ENCODE measurements at regions not wholly inside any gene's neighbourhood (a gene's known extent, or its start where the extent isn't known, plus 50 kb on each side); places are given as distances from the start of the nearest gene placed in this dataset.

DNA sequence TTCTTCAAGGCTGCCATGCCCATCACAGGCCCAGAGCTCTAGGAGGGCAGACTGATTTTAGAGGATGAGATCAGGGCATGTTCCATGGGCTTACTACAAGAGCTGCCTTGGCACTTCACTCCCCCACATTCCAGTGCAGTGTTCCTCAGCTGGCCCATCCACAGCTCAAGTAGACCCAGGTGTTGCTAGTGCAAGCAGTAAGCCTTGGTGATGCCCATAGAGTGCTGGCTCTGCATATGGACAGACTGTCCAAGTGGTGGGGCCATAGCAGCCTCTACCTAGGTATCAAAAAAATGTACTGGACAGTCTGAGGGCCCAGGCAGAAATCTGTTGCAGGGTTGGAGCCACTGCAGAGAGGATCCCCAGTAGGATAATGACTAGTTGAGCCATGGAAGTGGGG lies 366.6 kb downstream of the FGF10 start:
- H4K20me1 ChIP-seq (ENCODE audit: low read depth, low read length) = no peaks in the 10 kb centered on the region; the same call in 1 of the 2 replicates
- TF ChIP-seq, protein P1, sequence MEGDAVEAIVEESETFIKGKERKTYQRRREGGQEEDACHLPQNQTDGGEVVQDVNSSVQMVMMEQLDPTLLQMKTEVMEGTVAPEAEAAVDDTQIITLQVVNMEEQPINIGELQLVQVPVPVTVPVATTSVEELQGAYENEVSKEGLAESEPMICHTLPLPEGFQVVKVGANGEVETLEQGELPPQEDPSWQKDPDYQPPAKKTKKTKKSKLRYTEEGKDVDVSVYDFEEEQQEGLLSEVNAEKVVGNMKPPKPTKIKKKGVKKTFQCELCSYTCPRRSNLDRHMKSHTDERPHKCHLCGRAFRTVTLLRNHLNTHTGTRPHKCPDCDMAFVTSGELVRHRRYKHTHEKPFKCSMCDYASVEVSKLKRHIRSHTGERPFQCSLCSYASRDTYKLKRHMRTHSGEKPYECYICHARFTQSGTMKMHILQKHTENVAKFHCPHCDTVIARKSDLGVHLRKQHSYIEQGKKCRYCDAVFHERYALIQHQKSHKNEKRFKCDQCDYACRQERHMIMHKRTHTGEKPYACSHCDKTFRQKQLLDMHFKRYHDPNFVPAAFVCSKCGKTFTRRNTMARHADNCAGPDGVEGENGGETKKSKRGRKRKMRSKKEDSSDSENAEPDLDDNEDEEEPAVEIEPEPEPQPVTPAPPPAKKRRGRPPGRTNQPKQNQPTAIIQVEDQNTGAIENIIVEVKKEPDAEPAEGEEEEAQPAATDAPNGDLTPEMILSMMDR (IDR thresholded peaks at IDR 0.05; ENCODE audit: insufficient read depth, low read length, poor library complexity, severe bottlenecking) = no peak
- H3K4me2 ChIP-seq (ENCODE audit: low read depth, low read length, poor library complexity, severe bottlenecking) = no peak overlapping the region
- H3K9me2 ChIP-seq (replicated peaks; ENCODE audit: insufficient read depth, low read length) = no peaks in the 10 kb centered on the region
- no peak overlapping the region for H3K27ac ChIP-seq (ENCODE audit: low read depth, low read length)
- no peak overlapping the region for H3K4me3 ChIP-seq (ENCODE audit: insufficient read depth, low read length, poor library complexity, severe bottlenecking)
- no peaks in the 10 kb centered on the region for H3K79me2 ChIP-seq (ENCODE audit: insufficient read depth, low read length)
- H3K27me3 ChIP-seq (ENCODE audit: low read length) = no peaks in the 10 kb centered on the region
- H3F3A ChIP-seq (ENCODE audit: insufficient read depth) = no peaks in the 10 kb centered on the region
- H3K9ac ChIP-seq (ENCODE audit: low read length) = no peak overlapping the region
- H2AFZ ChIP-seq (ENCODE audit: low read depth, low read length, severe bottlenecking) = no peak overlapping the region
- no peaks in the 10 kb centered on the region for H3K9me3 ChIP-seq (ENCODE audit: insufficient read depth, low read length)
- H3K36me3 ChIP-seq (ENCODE audit: low read length) = no peaks in the 10 kb centered on the region

DNA sequence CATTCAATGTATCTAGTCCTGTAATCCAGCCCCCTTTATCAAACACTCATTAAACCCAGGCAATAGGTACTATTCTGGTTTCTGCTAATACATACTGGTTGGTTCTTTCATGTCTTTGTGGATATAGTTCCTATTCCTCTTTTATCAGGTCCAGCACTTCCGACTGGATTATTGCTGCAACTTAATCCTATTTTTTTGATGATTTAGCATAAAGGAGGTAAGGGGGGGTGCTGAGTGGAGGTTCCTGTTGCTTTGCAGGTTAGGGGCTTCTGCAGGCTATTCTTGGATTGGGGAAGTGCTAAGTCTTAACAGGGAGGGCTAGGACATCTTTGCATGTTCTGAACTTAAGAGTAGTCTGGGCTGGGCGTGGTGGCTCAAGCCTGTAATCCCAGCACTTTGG lies 377.7 kb downstream of the FGF10 start:
- TF ChIP-seq, protein P1 (IDR thresholded peaks at IDR 0.05; ENCODE audit: insufficient read depth, low read length, poor library complexity, severe bottlenecking) = no peak
- TF ChIP-seq EZH2phosphoT487 (conservative IDR thresholded peaks at IDR 0.05; ENCODE audit: low read length) = no peak
- Histone ChIP-seq H3K9me3 (ENCODE audit: insufficient read depth, low read length) (no peaks in the 10 kb centered on the region), H4K20me1 (ENCODE audit: low read depth, low read length) (no peaks in the 10 kb centered on the region), H3K4me2 (ENCODE audit: low read depth, low read length, poor library complexity, severe bottlenecking) (no peak overlapping the region), H3K4me3 (ENCODE audit: insufficient read depth, low read length, poor library complexity, severe bottlenecking) (no peak overlapping the region), H3K36me3 (ENCODE audit: low read length) (no peaks in the 10 kb centered on the region), H3K9ac (ENCODE audit: low read length) (no peak overlapping the region), H3F3A (ENCODE audit: insufficient read depth) (no peaks in the 10 kb centered on the region), H3K9me2 (replicated peaks; ENCODE audit: insufficient read depth, low read length) (no peaks in the 10 kb centered on the region), H3K27ac (ENCODE audit: low read depth, low read length) (no peak overlapping the region), H2AFZ (ENCODE audit: low read depth, low read length, severe bottlenecking) (no peak overlapping the region), H3K79me2 (ENCODE audit: insufficient read depth, low read length) (no peaks in the 10 kb centered on the region), H3K27me3 (ENCODE audit: low read length) (no peaks in the 10 kb centered on the region)

DNA sequence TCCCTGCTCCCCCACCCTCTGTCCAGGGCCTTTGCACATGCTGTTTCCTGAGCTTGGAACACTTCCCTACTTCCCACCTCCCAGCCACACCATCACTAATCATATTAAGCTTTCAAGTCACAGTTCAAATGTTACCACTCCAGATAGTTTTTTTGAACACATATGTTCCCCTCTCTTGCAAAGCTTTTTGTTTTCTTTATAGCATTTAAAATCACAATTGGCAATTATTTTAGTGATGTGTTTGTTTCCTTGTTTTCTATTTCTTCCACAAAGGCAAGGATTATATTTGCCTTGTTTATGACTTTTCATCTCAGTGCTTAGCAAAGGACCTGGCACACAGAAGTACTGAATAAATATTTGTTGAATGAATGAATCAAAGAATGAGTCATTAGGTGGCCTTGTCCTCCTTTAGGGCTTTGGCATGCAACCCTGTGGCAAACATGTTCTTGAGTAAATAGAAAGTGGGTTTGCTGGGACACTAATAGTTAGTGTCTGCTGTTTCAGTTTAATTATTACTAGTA lies 386.8 kb downstream of the FGF10 start:
- Histone ChIP-seq H2AFZ (ENCODE audit: low read depth, low read length, severe bottlenecking) (no peak overlapping the region), H3K27me3 (ENCODE audit: low read length) (no peaks in the 10 kb centered on the region), H3K36me3 (ENCODE audit: low read length) (no peaks in the 10 kb centered on the region), H3K9ac (ENCODE audit: low read length) (no peak overlapping the region), H3K9me3 (ENCODE audit: insufficient read depth, low read length) (no peaks in the 10 kb centered on the region), H3K79me2 (ENCODE audit: insufficient read depth, low read length) (no peaks in the 10 kb centered on the region), H3K9me2 (replicated peaks; ENCODE audit: insufficient read depth, low read length) (no peaks in the 10 kb centered on the region), H3K27ac (ENCODE audit: low read depth, low read length) (no peak overlapping the region), H3K4me2 (ENCODE audit: low read depth, low read length, poor library complexity, severe bottlenecking) (no peak overlapping the region), H3K4me3 (ENCODE audit: insufficient read depth, low read length, poor library complexity, severe bottlenecking) (no peak overlapping the region), H4K20me1 (ENCODE audit: low read depth, low read length) (no peaks in the 10 kb centered on the region), H3F3A (ENCODE audit: insufficient read depth) (no peaks in the 10 kb centered on the region)
- TF ChIP-seq EZH2phosphoT487 (conservative IDR thresholded peaks at IDR 0.05; ENCODE audit: low read length) = no peak
- TF ChIP-seq, protein P1 (IDR thresholded peaks at IDR 0.05; ENCODE audit: insufficient read depth, low read length, poor library complexity, severe bottlenecking) = no peak

Data from SU-DHL-6 (cell line).